A673 (cell line): ENCODE measurements at regions not wholly inside any gene's neighbourhood (a gene's known extent, or its start where the extent isn't known, plus 50 kb on each side); places are given as distances from the start of the nearest gene placed in this dataset.
"Not testable (repeated sequence)": the region's sequence is repeated elsewhere in the genome, so short reads cannot be mapped to it uniquely, and the experiment has no call there.

Source experiments
- BruUV-seq: library from RNA; stranded (reverse); fragments of 400-500 nt; replicated peaks from 2 replicates; lab custom pipeline; 2021; lab: Mats Ljungman, UMichigan
- CTCF ChIA-PET: fragments of 300-600 bp; sonication (Branson Sonifier 250); formaldehyde crosslinking; loops from one replicate; lab custom pipeline; 2022; ENCODE audit warnings: antibody characterized with exemption; lab: Charles Lee
- POLR2A ChIA-PET: fragments of 300-600 bp; sonication (Branson Sonifier 250); formaldehyde crosslinking; loops from one replicate; lab custom pipeline; 2022; ENCODE audit warnings: antibody characterized with exemption; ENCODE audit not compliant: low non-redundant PET; lab: Charles Lee
- DNase-seq: peaks from one replicate; pipeline ENCODE4 v3.0.0-alpha.2; 2015; ENCODE audit warnings: low spot score
- H3K27ac ChIP-seq: fragments of 200-600 bp; sonication (generic); 2 replicates; pipeline ENCODE4 v1.5.1; 2016; ENCODE audit warnings: mixed run types, low read depth, mild to moderate bottlenecking, mixed read lengths, antibody characterized with exemption, low read length; ENCODE audit not compliant: poor library complexity, severe bottlenecking
- H3K27me3 ChIP-seq: fragments of 200-600 bp; sonication (generic); replicated peaks from 2 replicates; pipeline ENCODE4 v1.6.1; 2017; ENCODE audit warnings: mixed run types, low read depth, mild to moderate bottlenecking, mixed read lengths, antibody characterized with exemption, low read length; ENCODE audit not compliant: insufficient read depth, poor library complexity
- H3K36me3 ChIP-seq: fragments of 200-600 bp; sonication (generic); 2 replicates; pipeline ENCODE4 v1.6.1; 2016; ENCODE audit warnings: mixed run types, mild to moderate bottlenecking, mixed read lengths, antibody characterized with exemption, low read length; ENCODE audit not compliant: insufficient read depth, poor library complexity, severe bottlenecking
- H3K4me1 ChIP-seq: fragments of 200-600 bp; sonication (generic); 2 replicates; pipeline ENCODE4 v1.6.1; 2017; ENCODE audit warnings: mixed run types, mild to moderate bottlenecking, mixed read lengths, antibody characterized with exemption, low read length; ENCODE audit not compliant: insufficient read depth, poor library complexity, severe bottlenecking
- H3K4me3 ChIP-seq: fragments of 200-600 bp; sonication (generic); 2 replicates; pipeline ENCODE4 v1.5.1; 2016; ENCODE audit warnings: low read depth, mixed run types, mild to moderate bottlenecking, mixed read lengths, low read length; ENCODE audit not compliant: poor library complexity, severe bottlenecking
- H3K9me3 ChIP-seq: fragments of 200-600 bp; sonication (generic); 2 replicates; pipeline ENCODE4 v1.6.1; 2016; ENCODE audit warnings: mixed run types, low read depth, mild to moderate bottlenecking, mixed read lengths, antibody characterized with exemption, low read length; ENCODE audit not compliant: poor library complexity, severe bottlenecking
- CTCF ChIP-seq: fragments of 300-800, 200-600 bp; sonication (generic); conservative IDR thresholded peaks from 2 replicates; pipeline ENCODE4 v1.5.1; 2017; ENCODE audit warnings: low read depth, mild to moderate bottlenecking, antibody characterized with exemption, low read length, moderate library complexity, mixed read lengths
- EZH2 ChIP-seq: fragments of 200-600 bp; sonication (generic); IDR thresholded peaks from 2 replicates; pipeline ENCODE4 v1.6.1; 2017; ENCODE audit warnings: borderline replicate concordance, low read depth, mild to moderate bottlenecking, mixed read lengths, antibody characterized with exemption, low read length; ENCODE audit not compliant: poor library complexity, severe bottlenecking
- intact Hi-C: fragments of 100-400 bp; cut with micrococcal nuclease; formaldehyde crosslinking; loops from one replicate; pipeline ENCODE4 v1.10.0; 2022; ENCODE audit not compliant: unreplicated experiment

- BruUV-seq = no TSS peak
- CTCF ChIA-PET = no interaction called here
- intact Hi-C loops = no loop called here
Measured at GRCh38 chr7:109462171-109462570, 892.5 kb downstream of the DNAJB9 start.

GRCh38 chr7:109467729-109468128 lies 898.1 kb downstream of the DNAJB9 start:
- DNase-seq, intact Hi-C loops, H3K27me3 ChIP-seq, H3K4me1 ChIP-seq, H3K9me3 ChIP-seq, H3K4me3 ChIP-seq, H3K27ac ChIP-seq, BruUV-seq, POLR2A ChIA-PET, H3K36me3 ChIP-seq, CTCF ChIA-PET: not testable (repeated sequence)

More at GRCh38 chr7:109462171-109462570, 892.5 kb downstream of the DNAJB9 start:
- H3K4me1 ChIP-seq = no peaks in the 10 kb centered on the region
- H3K36me3 ChIP-seq = no peaks in the 10 kb centered on the region
- POLR2A ChIA-PET = no interaction called here
- no peak for TF ChIP-seq EZH2
- TF ChIP-seq CTCF = no peak
- H3K4me3 ChIP-seq = no peak overlapping the region
- no peaks in the 10 kb centered on the region for H3K27me3 ChIP-seq
- no peak overlapping the region for H3K27ac ChIP-seq
- no peaks in the 10 kb centered on the region for H3K9me3 ChIP-seq
- no peak for DNase-seq

- Histone ChIP-seq H3K27me3 (no peaks in the 10 kb centered on the region), H3K4me1 (no peaks in the 10 kb centered on the region), H3K4me3 (no peak overlapping the region), H3K36me3 (no peaks in the 10 kb centered on the region), H3K9me3 (no peaks in the 10 kb centered on the region), H3K27ac (no peak overlapping the region)
- TF ChIP-seq EZH2 (no peak), CTCF (no peak)
- intact Hi-C loops = no loop called here
- no peak for DNase-seq
- ChIA-PET CTCF (no interaction called here), POLR2A (no interaction called here)
- no TSS peak for BruUV-seq
Measured at GRCh38 chr7:109473172-109473571, 903.5 kb downstream of the DNAJB9 start.

- peak; percentile 38 for DNase-seq
- CTCF ChIA-PET = no interaction called here
- no TSS peak for BruUV-seq
- POLR2A ChIA-PET = no interaction called here
- Histone ChIP-seq H3K4me3 (no peak overlapping the region), H3K36me3 (no peaks in the 10 kb centered on the region), H3K27me3 (no peaks in the 10 kb centered on the region), H3K27ac (no peak overlapping the region), H3K4me1 (no peaks in the 10 kb centered on the region), H3K9me3 (no peaks in the 10 kb centered on the region)
- intact Hi-C loops = no loop called here
- no peak for TF ChIP-seq EZH2
- TF ChIP-seq CTCF = no peak
Measured at GRCh38 chr7:109476409-109476808, 906.7 kb downstream of the DNAJB9 start.
